ENCODE measurements at regions not wholly inside any gene's neighbourhood (a gene's known extent, or its start where the extent isn't known, plus 50 kb on each side); places are given as distances from the start of the nearest gene placed in this dataset.

GRCh38 chr5:112641515-112642110 lies 96.1 kb upstream of the APC start (continued):
- no peak for TF ChIP-seq ZNF462 (CRISPR knock-in tag; IDR thresholded peaks at IDR 0.05)
- no peak for TF ChIP-seq STAT1 (IDR thresholded peaks at IDR 0.05; ENCODE audit: unreplicated experiment)
- TF ChIP-seq ETS1 (IDR thresholded peaks at IDR 0.05): no peak

- Histone ChIP-seq H3K79me2 (replicated peaks; ENCODE audit: insufficient read depth) (no peaks in the 10 kb centered on the region), H3K4me1 (ENCODE audit: insufficient read depth) (no peaks in the 10 kb centered on the region), H3K4me2 (no peak overlapping the region), H3F3A (replicated peaks; ENCODE audit: low read depth) (no peaks in the 10 kb centered on the region), H3K36me3 (ENCODE audit: insufficient read depth) (no peaks in the 10 kb centered on the region), H3K27ac (ENCODE audit: low read depth) (no peak overlapping the region), H3K4me3 (no peak overlapping the region), H4K20me1 (replicated peaks; ENCODE audit: insufficient read depth) (no peaks in the 10 kb centered on the region), H3K9me2 (ENCODE audit: insufficient read depth) (no peaks in the 10 kb centered on the region), H3K27me3 (ENCODE audit: insufficient read depth) (no peaks in the 10 kb centered on the region), H2AFZ (no peak overlapping the region)
- no peaks in the 10 kb centered on the region for H3K9me3 Mint-ChIP-seq
- peaks cover 4% of the 10 kb centered on the region for H3K27me3 Mint-ChIP-seq (ENCODE audit: insufficient read depth, low read depth, poor library complexity)
- peaks cover 7% of the 10 kb centered on the region for H3K4me1 Mint-ChIP-seq
- H3K27ac Mint-ChIP-seq: no peak overlapping the region
- ATAC-seq (no peak), DNase-seq (ENCODE audit: low spot score) (no peak)
- H3K36me3 Mint-ChIP-seq (ENCODE audit: low read depth): no peaks in the 10 kb centered on the region
- no peak overlapping the region for H3K4me3 Mint-ChIP-seq
- TF ChIP-seq ZNF331 (CRISPR knock-in tag; IDR thresholded peaks at IDR 0.05; ENCODE audit: low read depth) (no peak), CTCF (conservative IDR thresholded peaks at IDR 0.05; ENCODE audit: low read depth in 2 of 2) (no peak), ETS1 (IDR thresholded peaks at IDR 0.05) (no peak), STAT1 (IDR thresholded peaks at IDR 0.05; ENCODE audit: unreplicated experiment) (no peak), EZH2 (IDR thresholded peaks at IDR 0.05; ENCODE audit: low read depth, unreplicated experiment) (no peak), JUNB (IDR thresholded peaks at IDR 0.05; ENCODE audit: unreplicated experiment) (no peak), CREB1 (CRISPR knock-in tag; IDR thresholded peaks at IDR 0.05; ENCODE audit: low read depth) (no peak), ZNF114 (CRISPR knock-in tag; IDR thresholded peaks at IDR 0.05) (no peak), POLR2AphosphoS5 (IDR thresholded peaks at IDR 0.05; ENCODE audit: low read depth) (no peak)
These were observed 94.8 kb upstream of the APC start for GRCh38 chr5:112642885-112643284.

Measured in GM23338 (cell line).